LHCN-M2 (cell line): ENCODE measurements at regions not wholly inside any gene's neighbourhood (a gene's known extent, or its start where the extent isn't known, plus 50 kb on each side); places are given as distances from the start of the nearest gene placed in this dataset.
A peak's percentile ranks its signal among the peaks of the same experiment; 100 is the strongest.

ENCODE experiments used
- DNase-seq: peaks from one replicate; pipeline ENCODE4 v3.0.0-alpha.2; 2012; ENCODE audit warnings: low read depth

DNA sequence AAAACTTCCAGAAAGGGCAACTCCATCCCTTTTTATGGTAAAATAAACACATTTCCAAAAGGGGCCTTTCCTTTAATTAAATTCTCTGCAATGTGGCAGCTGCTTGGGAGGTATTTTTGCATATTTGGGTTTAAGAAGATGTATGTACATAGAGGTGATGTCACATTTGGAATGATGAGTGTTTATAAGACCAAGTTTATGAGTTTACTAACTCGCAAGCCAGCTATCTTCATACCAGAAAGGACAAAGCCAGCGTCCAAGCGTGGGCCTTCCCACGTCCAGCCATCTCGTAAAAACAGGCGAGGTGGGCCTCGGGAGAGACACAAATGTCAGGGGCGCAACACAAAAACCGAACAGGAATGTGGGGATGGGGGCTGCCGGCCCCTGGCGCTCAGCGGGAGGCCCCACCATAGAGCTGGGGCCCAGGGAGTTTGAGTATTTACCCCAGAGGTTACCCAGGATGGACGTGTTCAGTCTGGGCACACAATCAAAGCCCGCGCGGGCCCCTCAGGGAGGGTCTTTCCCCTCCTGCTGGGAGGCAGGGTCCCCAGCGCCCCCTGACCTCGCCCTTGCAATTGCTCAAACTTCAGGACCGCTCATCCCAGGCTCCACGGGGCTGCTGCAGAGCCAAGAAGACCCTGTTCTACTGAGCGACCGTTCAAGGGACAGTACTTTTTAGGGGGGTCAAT is 137.3 kb downstream of the TWIST2 start:
- DNase-seq = no peak

- no peak for DNase-seq
These were observed 138.1 kb downstream of the TWIST2 start for GRCh38 chr2:238985931-238986446.

DNA sequence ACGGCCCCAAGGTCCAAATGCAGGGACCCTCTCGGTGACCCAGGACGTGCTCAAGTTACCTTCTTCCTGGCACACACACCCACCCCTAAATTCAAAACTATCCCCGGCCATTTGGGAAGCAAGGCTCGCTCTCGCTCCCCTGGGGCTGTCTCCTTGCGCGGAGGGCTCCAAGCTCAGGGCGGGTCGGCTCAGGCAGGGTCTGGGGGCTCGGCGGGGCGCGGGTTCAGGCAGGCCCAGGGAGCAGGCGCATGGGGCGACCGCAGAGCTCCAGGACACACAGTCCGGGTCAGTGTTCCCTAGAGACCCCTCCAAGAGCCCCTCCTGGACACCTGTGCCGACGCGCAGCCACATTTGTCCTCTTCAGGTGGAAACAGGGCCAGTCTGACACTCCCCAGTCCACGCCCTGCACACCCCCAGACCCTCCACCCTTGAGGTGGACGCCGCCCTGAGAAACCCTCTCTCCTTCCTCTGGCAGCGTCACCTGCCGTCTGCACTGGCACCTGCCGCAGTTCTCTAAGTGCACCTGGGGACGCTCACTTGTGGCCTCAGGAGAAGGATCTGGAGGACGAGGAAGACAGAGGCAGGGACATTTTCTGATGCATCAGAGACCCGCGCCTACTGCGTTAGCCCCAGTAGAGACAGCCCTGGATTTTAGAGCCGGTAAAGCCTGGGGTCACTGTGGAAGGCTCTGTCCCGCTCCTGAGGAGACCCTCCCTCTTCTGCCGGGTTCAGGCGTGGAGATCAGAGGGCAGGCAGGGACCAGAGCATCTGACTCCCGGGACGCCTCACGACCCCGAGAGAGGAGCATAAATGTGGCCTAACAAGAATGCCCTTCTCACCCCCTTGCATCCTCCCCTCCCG is 138.8 kb downstream of the TWIST2 start:
- DNase-seq = no peak

DNA sequence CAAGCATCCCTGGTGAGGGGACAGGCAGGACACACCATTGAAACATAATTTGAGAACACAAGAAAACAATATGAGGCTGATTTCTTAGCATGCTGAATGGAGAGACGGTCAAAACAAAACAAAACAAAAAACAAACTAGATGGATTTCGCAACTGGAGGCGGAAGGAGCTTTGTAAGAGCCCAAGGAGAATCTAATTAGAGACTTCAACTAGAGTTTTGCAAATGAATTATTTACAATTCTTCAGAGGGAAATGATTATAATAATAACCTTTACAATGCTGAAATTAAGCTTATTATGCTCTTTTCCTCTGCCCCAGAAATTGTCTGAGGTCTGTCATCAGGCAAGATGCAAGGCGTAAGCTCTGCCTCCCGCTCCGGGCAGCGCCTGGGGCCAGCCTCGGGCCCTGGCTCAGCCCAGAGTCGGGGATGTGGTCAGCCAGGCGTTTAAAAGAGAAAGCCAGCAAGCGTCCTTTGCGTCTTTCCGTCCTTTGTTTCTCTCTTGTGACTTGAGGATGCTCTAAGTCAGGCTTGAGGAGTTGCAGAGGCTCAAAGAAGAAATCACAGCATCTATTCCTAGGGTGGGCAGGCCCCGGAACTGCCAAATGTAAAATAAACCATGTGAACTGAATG is 139.6 kb downstream of the TWIST2 start:
- no peak for DNase-seq

- no peak for DNase-seq
These were observed 140.2 kb downstream of the TWIST2 start for GRCh38 chr2:238988105-238988504.

- DNase-seq = no peak
These were observed 140.9 kb downstream of the TWIST2 start for GRCh38 chr2:238988752-238989151.

- DNase-seq = no peak
These were observed 141.6 kb downstream of the TWIST2 start for GRCh38 chr2:238989484-238989883.

DNA sequence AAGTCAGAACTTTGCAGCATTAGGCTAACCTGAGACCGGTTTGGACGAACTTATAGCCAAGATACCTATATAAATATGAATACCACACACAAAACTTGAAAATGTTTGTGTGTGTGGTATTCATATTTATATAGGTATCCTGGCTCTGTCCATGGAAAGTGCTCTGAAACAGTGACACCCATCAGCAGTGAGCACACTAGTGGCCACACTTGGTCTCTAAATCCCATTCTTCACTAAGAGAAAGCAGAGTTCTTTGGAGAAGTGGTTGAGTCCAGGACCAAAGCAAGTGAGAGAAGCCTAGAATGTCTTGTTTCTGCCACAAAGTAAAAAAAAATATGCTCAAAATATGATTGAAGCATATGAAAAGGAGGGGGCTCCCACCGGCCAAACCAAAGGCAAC is 146.5 kb downstream of the TWIST2 start:
- DNase-seq = no peak

GRCh38 chr2:238994876-238995275 is 147.0 kb downstream of the TWIST2 start:
- peak; percentile 30 for DNase-seq

- DNase-seq = peak; percentile 50
These were observed 147.7 kb downstream of the TWIST2 start for GRCh38 chr2:238995634-238996033.

DNA sequence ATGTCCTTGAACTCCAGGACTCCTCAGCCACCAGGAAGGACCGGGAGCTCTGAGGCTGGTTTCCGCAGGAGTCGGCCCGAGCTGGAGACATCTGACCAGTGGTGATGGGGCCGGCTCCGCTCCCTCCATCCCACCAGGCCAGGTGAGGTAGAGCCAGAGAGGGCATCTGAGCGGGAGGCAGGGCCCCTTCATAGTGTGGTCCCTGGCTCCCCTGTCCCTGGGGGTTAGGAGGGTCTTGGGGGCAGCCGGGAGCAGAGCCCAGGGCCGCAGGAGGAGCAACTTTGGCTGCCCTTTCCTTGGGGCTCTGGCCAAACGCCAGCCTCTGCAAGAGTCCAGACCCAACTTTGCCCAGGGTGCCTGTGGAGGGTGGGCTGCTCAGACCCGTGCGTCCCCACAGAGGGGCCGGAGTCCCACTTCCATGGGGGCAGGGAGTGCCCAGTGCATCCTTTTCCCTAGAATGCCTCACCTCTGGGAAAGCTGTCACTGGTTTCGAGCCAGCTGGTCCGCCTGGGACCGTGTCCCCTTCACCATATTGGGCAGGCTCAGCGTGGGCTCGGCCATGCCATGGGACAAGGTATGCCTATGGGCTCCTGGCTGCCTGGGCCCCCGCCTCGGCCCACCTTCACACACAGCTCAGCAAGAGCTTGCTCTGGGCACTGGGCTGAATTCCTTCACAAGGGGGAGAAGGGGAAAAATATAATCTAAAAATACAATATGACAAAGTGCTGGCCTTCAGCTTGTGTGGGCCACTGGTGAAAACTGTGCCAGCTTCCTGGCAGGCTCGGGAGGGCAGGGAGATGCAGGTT is 148.6 kb downstream of the TWIST2 start:
- DNase-seq = no peak

GRCh38 chr2:238997137-238997390 is 149.2 kb downstream of the TWIST2 start:
- DNase-seq = no peak

GRCh38 chr2:238997684-238998083 is 149.8 kb downstream of the TWIST2 start:
- DNase-seq = no peak
